Caco-2 (cell line): ENCODE measurements at regions not wholly inside any gene's neighbourhood (a gene's known extent, or its start where the extent isn't known, plus 50 kb on each side); places are given as distances from the start of the nearest gene placed in this dataset.

ENCODE experiments used
- BruUV-seq: library from RNA; stranded (reverse); fragments of 400-500 nt; replicated peaks from 2 replicates; lab custom pipeline; 2021; lab: Mats Ljungman, UMichigan
- CTCF ChIA-PET: fragments of 300-600 bp; sonication (Branson Sonifier 250); formaldehyde crosslinking; loops from one replicate; lab custom pipeline; 2022; ENCODE audit warnings: antibody characterized with exemption; lab: Charles Lee
- POLR2A ChIA-PET: fragments of 300-600 bp; sonication (Branson Sonifier 250); formaldehyde crosslinking; loops from one replicate; lab custom pipeline; 2022; ENCODE audit warnings: antibody characterized with exemption; lab: Charles Lee
- DNase-seq, 2 experiments: peaks; one replicate each; pipeline versions ENCODE4 v3.0.0 to v3.0.0-alpha.2; 2020 to 2022
- H3K27me3 ChIP-seq: replicated peaks from 2 replicates; pipeline ENCODE4 v1.6.0; 2011; ENCODE audit warnings: low read length; ENCODE audit not compliant: control insufficient read depth, insufficient read depth
- H3K36me3 ChIP-seq: 2 replicates; pipeline ENCODE4 v1.5.1; 2011; ENCODE audit warnings: low read length; ENCODE audit not compliant: control insufficient read depth, insufficient read depth
- H3K4me1 ChIP-seq: fragments of 250-450 bp; sonication (Bioruptor Pico); 2 replicates; pipeline ENCODE4 v1.5.1; 2020; ENCODE audit warnings: mild to moderate bottlenecking
- H3K4me3 ChIP-seq: 2 replicates; pipeline ENCODE4 v1.5.1; 2011; ENCODE audit warnings: low read depth, mild to moderate bottlenecking, control low read depth, low read length
- H3K9me3 ChIP-seq: fragments of 250-450 bp; sonication (Bioruptor Pico); 2 replicates; pipeline ENCODE4 v1.5.1; 2020; ENCODE audit warnings: mild to moderate bottlenecking, moderate library complexity
- H3K27ac Mint-ChIP-seq: one replicate; pipeline ENCODE4 v1.8.0; 2022; ENCODE audit warnings: mixed read lengths; ENCODE audit not compliant: unreplicated experiment
- H3K27me3 Mint-ChIP-seq: one replicate; pipeline ENCODE4 v1.8.0; 2022; ENCODE audit warnings: mixed read lengths; ENCODE audit not compliant: insufficient read depth, unreplicated experiment
- H3K36me3 Mint-ChIP-seq: one replicate; pipeline ENCODE4 v1.8.0; 2022; ENCODE audit warnings: mild to moderate bottlenecking, mixed read lengths; ENCODE audit not compliant: insufficient read depth, unreplicated experiment
- H3K4me1 Mint-ChIP-seq: one replicate; pipeline ENCODE4 v1.8.0; 2022; ENCODE audit warnings: low read depth, mixed read lengths; ENCODE audit not compliant: unreplicated experiment
- H3K4me3 Mint-ChIP-seq: one replicate; pipeline ENCODE4 v1.8.0; 2022; ENCODE audit warnings: mild to moderate bottlenecking, moderate library complexity, mixed read lengths; ENCODE audit not compliant: unreplicated experiment
- H3K9me3 Mint-ChIP-seq: one replicate; pipeline ENCODE4 v1.8.0; 2022; ENCODE audit warnings: mixed read lengths; ENCODE audit not compliant: unreplicated experiment
- CTCF ChIP-seq, 2 experiments: fragments of 200-600 bp in 1 of 2; IDR thresholded peaks; 1 replicate in 1 of 2; 2 replicates in 1 of 2; pipeline versions ENCODE4 v1.5.1 to v1.8.0; 2011 to 2022; ENCODE audit warnings: antibody characterized with exemption in 1 of 2, control low read depth in 1 of 2, inconsistent platforms in 1 of 2, low read depth in 1 of 2, low read length in 1 of 2, mild to moderate bottlenecking in 1 of 2, moderate library complexity in 1 of 2; ENCODE audit not compliant: insufficient read depth in 1 of 2, severe bottlenecking in 1 of 2, unreplicated experiment in 1 of 2
- intact Hi-C: fragments of 100-400 bp; cut with micrococcal nuclease; formaldehyde crosslinking; loops from one replicate; pipeline ENCODE4 v1.10.0; 2022; ENCODE audit not compliant: unreplicated experiment

- TF ChIP-seq CTCF (IDR thresholded peaks at IDR 0.05; ENCODE audit: insufficient read depth in 1 of 2, low read depth in 1 of 2, low read length in 1 of 2, severe bottlenecking in 1 of 2, unreplicated experiment in 1 of 2), result no peak
- no peaks in the 10 kb centered on the region for H3K9me3 ChIP-seq
- no TSS peak for BruUV-seq
- no peaks in the 10 kb centered on the region for H3K36me3 ChIP-seq
- H3K27me3 ChIP-seq, result no peaks in the 10 kb centered on the region
- H3K27me3 Mint-ChIP-seq, result no peaks in the 10 kb centered on the region
- POLR2A ChIA-PET, result no interaction called here
- no peaks in the 10 kb centered on the region for H3K4me1 Mint-ChIP-seq
- H3K4me1 ChIP-seq, result no peaks in the 10 kb centered on the region
- H3K9me3 Mint-ChIP-seq, result no peaks in the 10 kb centered on the region
- H3K4me3 Mint-ChIP-seq, result no peak overlapping the region
- no peak for DNase-seq
- CTCF ChIA-PET, result no interaction called here
- intact Hi-C loops, result no loop called here
- H3K36me3 Mint-ChIP-seq, result no peaks in the 10 kb centered on the region
- H3K4me3 ChIP-seq, result no peak overlapping the region
- no peak overlapping the region for H3K27ac Mint-ChIP-seq
Observed at GRCh38 chr5:130651440-130651839, 513.6 kb downstream of the HINT1 start.

DNA sequence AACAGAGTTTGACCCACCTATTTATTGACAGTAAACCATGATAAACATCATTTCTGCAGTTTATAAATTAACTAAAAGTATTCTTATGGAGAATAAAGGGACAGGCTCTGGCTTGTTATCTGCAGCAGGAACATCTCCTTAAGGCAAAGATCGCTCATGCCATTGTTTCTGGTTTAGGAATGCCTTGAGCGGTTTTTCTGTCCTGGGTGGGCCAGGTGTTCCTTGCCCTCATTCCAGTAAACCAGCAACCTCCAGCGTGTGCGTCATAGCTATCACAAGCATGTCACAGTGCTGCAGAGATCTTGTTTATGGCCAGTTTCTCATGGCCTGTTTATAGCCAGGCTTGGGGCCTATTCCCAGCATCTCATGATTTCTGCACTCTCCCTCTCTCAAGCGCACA, 521.7 kb downstream of the HINT1 start:
- Mint-ChIP-seq H3K4me3 (no peak overlapping the region), H3K9me3 (peaks cover 19% of the 10 kb centered on the region), H3K27ac (no peak overlapping the region), H3K4me1 (no peaks in the 10 kb centered on the region), H3K27me3 (no peaks in the 10 kb centered on the region), H3K36me3 (no peaks in the 10 kb centered on the region)
- 0 out of 2 replicates have a peak, but pooled peaks cover 4% of the 10 kb centered on the region for H3K9me3 ChIP-seq
- H3K4me3 ChIP-seq, result no peak overlapping the region
- ChIA-PET POLR2A (no interaction called here), CTCF (no interaction called here)
- BruUV-seq, result no TSS peak
- intact Hi-C loops, result no loop called here
- no peak for DNase-seq
- no peaks in the 10 kb centered on the region for H3K36me3 ChIP-seq
- no peaks in the 10 kb centered on the region for H3K27me3 ChIP-seq
- TF ChIP-seq CTCF (IDR thresholded peaks at IDR 0.05; ENCODE audit: insufficient read depth in 1 of 2, low read depth in 1 of 2, low read length in 1 of 2, severe bottlenecking in 1 of 2, unreplicated experiment in 1 of 2), result no peak
- H3K4me1 ChIP-seq, result no peaks in the 10 kb centered on the region

DNA sequence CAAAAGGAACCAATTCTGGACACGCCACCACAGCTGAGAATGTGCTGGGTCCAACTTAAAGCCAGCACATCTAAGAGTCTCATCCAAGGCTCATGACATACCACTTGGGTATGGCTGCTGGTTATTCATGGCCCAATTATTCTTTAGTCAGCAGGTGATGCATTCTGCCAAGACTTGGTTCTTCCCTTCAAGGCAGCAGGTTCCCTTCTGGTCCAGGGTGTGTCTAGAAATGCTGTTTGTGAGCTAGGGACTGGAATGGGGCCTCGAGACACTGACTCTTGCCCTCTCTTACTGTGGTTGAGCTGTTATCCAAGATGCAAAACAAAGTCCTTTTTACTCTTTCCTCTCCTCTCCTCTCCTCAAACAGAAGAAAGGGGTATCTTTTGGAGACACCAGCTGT, 522.6 kb downstream of the HINT1 start:
- POLR2A ChIA-PET, result no interaction called here
- Histone ChIP-seq H3K36me3 (no peaks in the 10 kb centered on the region), H3K9me3 (0 out of 2 replicates have a peak, but pooled peaks cover 4% of the 10 kb centered on the region), H3K4me3 (no peak overlapping the region), H3K27me3 (no peaks in the 10 kb centered on the region), H3K4me1 (no peaks in the 10 kb centered on the region)
- intact Hi-C loops, result no loop called here
- DNase-seq, result no peak
- no peak overlapping the region for H3K4me3 Mint-ChIP-seq
- TF ChIP-seq CTCF (IDR thresholded peaks at IDR 0.05; ENCODE audit: insufficient read depth in 1 of 2, low read depth in 1 of 2, low read length in 1 of 2, severe bottlenecking in 1 of 2, unreplicated experiment in 1 of 2), result no peak
- CTCF ChIA-PET, result no interaction called here
- no peaks in the 10 kb centered on the region for H3K27me3 Mint-ChIP-seq
- H3K36me3 Mint-ChIP-seq, result no peaks in the 10 kb centered on the region
- peaks cover 19% of the 10 kb centered on the region for H3K9me3 Mint-ChIP-seq
- H3K4me1 Mint-ChIP-seq, result no peaks in the 10 kb centered on the region
- H3K27ac Mint-ChIP-seq, result no peak overlapping the region
- BruUV-seq, result no TSS peak
